ENCODE measurements at regions not wholly inside any gene's neighbourhood (a gene's known extent, or its start where the extent isn't known, plus 50 kb on each side); places are given as distances from the start of the nearest gene placed in this dataset.

- no peak for DNase-seq (ENCODE audit: low read depth in 2 of 2)
Observed at GRCh38 chr2:187934236-187934635, 357.4 kb upstream of the GULP1 start.

- DNase-seq (ENCODE audit: low read depth in 2 of 2): no peak
Observed at GRCh38 chr2:187934692-187935091, 357.0 kb upstream of the GULP1 start.

DNA sequence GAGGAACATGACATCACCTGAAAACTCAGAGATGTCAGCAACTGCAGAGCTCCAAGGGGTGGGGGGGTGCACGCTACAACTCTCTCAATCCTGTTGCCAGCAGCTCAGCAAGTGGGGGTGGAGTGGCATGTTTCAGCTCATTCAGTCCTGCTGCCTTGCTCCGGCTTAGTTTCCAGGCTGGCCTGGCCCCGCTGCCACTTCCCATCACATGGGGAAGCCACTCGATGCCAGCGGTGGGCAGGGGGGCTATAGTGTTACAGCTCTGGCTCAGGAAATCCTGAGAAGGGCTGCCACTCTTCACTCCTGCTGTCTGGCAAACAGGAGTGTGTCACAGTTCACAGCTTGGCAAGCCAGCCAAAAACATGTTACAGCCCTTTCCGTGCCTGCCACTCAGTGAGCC lies 356.5 kb upstream of the GULP1 start:
- no peak for DNase-seq (ENCODE audit: low read depth in 2 of 2)

DNA sequence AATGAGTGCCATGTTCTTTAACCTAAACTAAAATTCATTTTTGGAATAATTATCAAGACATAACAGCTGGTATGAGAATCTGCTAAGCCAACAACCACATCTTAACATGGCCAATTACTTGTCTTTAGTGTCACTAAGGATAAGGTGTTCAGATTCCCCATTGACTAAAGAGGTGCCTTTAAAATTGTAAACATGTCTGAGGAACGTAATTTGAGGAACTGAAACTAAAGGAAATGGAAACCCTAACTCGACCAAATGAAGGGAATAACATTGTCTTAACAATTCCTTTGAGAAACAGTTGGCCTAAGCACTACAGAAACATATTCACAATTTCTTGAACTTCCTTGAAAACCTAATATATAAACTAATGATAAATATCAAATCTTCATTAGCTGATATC lies 355.4 kb upstream of the GULP1 start:
- DNase-seq (ENCODE audit: low read depth in 2 of 2): no peak

- DNase-seq (ENCODE audit: low read depth in 2 of 2): no peak
Observed at GRCh38 chr2:187939180-187939579, 352.5 kb upstream of the GULP1 start.

DNA sequence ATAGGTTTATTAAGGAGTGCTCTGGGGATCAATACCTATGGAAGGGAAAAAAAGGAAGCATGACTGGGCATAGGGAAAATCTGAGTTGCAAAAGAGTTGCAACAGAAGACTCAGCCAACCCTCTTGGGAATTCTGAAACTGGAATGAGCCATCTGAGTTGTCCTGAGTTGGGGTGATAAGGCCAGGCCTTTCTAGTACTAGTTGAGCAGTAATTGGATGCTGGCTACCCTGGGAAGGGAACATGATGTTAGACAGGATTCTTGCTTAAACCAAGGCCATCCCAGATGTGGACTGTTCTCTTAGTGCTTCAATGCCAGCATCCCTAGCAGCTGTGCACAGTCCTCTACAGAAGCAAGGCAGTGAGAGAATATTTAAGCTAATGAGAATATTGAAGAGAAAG lies 348.8 kb upstream of the GULP1 start:
- DNase-seq (ENCODE audit: low read depth in 2 of 2): no peak

DNA sequence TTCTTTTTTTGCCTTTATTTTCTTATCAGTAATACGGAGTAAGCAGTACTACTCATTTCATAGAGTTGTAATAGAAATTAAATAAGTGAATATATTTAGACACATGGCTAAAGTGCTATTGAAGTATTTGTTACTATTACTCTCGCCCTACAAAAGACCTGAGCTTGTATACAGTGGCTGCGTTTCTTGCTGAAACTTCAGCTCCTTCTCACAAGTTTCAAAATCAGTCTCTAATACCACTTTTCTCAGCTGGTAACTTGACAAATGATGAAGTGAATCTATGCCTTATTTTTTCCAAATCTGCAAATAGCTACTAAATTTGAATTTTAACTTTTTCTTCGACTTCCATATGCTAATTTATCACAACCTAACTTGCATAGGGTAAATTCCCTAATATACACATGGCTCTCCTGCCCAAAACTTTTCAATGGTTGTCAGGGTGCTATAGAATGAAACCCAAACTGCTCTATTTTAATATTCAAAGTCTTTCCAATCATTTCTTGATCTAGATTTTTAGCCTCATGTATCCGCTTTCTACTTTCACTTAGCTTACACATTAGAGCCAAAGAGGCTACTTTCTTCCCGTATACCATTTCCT lies 347.8 kb upstream of the GULP1 start:
- no peak for DNase-seq (ENCODE audit: low read depth in 2 of 2)

GRCh38 chr2:187949859-187950258 lies 341.8 kb upstream of the GULP1 start:
- no peak for DNase-seq (ENCODE audit: low read depth in 2 of 2)

GRCh38 chr2:187951470-187952218 lies 340.0 kb upstream of the GULP1 start:
- DNase-seq (ENCODE audit: low read depth in 2 of 2): no peak

DNA sequence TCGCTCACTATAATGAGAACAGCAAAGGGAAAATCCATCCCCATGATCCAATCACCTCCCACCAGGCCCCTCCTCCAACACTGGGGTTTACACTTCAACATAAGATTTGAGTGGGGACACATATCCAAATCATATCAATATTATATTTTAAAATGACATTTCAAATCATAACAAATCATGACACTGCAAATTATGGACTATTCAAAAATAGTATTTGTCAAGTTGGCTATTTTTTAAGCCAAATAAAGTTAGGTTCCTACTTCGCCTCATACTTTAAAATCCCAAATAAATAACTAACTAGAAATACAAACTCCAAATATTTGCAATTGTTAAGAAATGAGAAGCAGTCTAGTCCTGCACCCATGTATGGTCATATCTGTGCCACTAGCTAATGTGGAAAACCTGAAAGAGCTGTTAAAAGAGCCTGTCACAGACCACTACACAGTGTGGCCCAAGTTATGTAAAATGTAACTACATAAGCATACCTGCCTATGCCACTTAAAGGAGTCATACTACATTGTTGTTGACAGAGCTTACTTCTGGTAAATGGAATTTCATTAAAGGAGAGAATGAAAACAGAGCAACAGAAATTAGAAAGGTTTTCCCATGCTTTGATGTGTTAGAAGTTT lies 334.7 kb upstream of the GULP1 start:
- no peak for DNase-seq (ENCODE audit: low read depth in 2 of 2)

DNA sequence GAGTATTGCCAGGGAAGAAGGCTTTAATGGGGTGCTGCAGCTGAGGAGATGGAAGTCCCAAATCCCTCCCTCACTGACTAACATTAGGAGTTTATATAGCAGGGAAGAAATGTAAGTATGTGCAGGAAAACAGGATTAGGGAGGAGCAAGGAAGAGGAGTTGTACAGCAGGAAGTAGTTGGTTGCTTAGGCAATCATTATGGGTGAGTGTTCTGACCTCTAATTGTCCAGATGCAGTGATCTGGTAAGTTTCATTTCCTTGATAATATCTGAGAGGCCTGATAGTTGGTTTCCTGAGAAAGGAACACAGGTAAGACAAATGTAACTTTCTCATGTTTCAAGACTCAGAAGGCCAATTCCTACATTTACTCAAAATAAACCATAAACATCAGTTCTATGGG lies 331.9 kb upstream of the GULP1 start:
- DNase-seq (ENCODE audit: low read depth in 2 of 2): peak in 1 of 2 donors; percentile 16

- peak in 1 of 2 donors; percentile 12 for DNase-seq (ENCODE audit: low read depth in 2 of 2)
Observed at GRCh38 chr2:187962538-187962937, 329.1 kb upstream of the GULP1 start.

DNA sequence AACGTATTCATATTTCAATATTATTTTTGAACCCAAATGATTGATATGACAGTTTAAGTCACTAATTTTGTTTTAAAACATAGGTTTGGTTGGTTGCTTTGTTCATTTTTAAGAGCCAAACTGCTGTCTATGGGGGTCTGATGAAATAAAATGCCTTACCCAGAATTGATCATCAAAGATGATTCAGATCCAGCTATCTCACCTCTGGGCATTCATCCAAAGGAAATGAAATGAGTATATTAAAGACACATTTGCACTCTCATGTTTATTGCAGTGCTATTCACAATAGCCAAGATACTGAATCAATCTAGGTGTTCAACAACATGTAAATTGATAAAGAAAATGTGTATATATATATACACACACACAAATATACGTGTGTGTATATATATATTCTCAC lies 326.9 kb upstream of the GULP1 start:
- no peak for DNase-seq (ENCODE audit: low read depth in 2 of 2)

DNA sequence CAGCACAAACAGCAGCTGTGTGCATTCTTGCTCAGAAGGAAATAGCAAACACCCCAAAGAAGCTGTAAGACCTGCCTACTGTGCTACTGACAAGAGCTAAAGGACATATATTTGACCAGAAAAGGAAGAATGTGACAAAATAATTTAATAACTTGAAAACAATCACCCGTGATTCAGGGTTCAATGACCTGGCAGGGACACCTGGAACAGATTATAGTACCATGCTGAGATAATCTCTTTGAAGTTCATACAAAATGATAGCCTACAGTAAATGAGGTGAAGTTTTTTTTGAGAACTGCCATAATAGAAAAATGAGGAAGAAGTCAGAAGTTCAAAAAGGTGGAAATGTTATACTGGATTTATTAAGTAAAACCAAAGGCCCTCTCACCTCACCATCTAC lies 324.8 kb upstream of the GULP1 start:
- DNase-seq (ENCODE audit: low read depth in 2 of 2): no peak

DNA sequence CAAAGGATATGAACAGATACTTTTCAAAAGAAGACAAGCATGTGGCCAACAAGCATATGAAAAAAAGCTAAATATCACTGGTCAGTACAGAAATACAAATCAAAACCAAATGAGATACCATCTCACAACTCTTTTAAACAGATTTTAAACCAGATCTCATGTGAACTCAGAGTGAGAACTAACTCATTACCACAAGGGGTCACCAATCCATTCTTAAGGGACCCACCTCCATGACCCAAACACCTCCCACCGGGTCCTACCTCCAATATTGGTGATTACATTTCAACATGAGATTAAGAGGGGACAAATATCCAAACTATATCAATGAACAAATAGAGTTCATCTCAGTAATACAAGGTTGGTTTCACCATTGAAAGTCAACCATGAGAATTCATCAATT lies 319.8 kb upstream of the GULP1 start:
- DNase-seq (ENCODE audit: low read depth in 2 of 2): no peak

GRCh38 chr2:187976259-187976985 lies 315.3 kb upstream of the GULP1 start:
- DNase-seq (ENCODE audit: low read depth in 2 of 2): no peak

DNA sequence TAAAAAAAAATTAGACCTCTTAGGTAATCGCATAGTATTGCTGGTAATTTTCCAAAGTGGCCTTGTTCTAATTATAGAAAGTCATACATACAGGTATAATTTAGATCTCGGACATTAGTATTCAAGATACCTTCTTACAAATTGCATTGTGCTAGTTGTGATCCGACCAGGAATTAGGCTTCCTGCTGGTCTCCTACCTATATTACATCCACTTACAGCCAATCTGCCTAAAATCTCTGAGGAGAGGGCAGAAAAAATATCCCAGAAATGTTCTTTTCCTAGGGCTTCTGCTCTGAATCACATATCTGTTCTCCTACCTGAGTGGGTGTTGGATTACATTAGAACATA lies 314.7 kb upstream of the GULP1 start:
- no peak for DNase-seq (ENCODE audit: low read depth in 2 of 2)

GRCh38 chr2:187978356-187978755 lies 313.3 kb upstream of the GULP1 start:
- DNase-seq (ENCODE audit: low read depth in 2 of 2): no peak

GRCh38 chr2:187982668-187983067 lies 309.0 kb upstream of the GULP1 start:
- DNase-seq (ENCODE audit: low read depth in 2 of 2): no peak

DNA sequence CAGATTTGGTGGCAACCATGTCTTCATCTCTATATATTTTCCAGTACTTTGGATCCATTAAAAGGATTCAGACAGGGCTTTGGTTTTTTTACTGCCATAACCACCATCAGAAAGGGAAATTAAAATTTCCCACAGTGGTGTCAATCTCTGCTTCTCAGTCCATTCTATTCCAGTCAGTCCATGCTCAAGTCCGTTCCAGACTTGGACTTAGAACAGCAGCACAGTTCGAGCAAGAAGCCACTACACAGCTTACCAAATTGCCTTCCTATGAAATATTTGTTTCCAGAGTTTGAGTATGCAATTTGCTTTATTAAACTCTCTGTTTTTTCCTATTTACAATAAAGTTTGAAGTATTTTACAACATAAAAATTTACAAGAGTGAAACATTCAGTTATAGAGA lies 306.5 kb upstream of the GULP1 start:
- DNase-seq (ENCODE audit: low read depth in 2 of 2): no peak

DNA sequence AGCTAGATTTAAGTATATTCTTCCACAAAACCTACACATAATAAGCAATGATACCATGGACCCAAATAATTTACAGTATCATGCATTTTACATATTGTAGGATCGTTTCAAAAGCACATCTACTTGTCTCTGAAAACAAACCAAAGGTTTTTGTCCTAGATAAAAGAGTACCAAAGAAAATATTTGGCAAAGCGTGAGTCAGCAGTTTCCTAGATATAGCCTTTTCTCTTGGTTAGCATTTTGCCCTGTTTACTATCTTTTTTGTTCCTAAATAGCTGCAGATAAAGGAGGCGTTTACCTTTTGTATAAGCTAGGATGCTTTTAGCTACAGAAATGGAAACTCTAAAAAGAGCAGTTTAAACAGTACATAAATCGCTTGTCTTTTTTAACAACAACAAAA lies 305.8 kb upstream of the GULP1 start:
- no peak for DNase-seq (ENCODE audit: low read depth in 2 of 2)

- DNase-seq (ENCODE audit: low read depth in 2 of 2): peak in 1 of 2 donors; percentile 25
Observed at GRCh38 chr2:187986390-187987105, 305.1 kb upstream of the GULP1 start.

Measured in dermis microvascular lymphatic vessel endothelial cell (primary cell).